IPS-18c (cell line): ENCODE measurements at regions not wholly inside any gene's neighbourhood (a gene's known extent, or its start where the extent isn't known, plus 50 kb on each side); places are given as distances from the start of the nearest gene placed in this dataset.

Experiments
- H3K4me3 ChIP-seq: 2 replicates; pipeline ENCODE4 v1.7.0; 2013; ENCODE audit warnings: low read depth, mild to moderate bottlenecking, low read length, moderate library complexity; ENCODE audit not compliant: insufficient read depth
- H3K9me3 ChIP-seq: one replicate; pipeline ENCODE4 v1.6.1; 2013; ENCODE audit warnings: mild to moderate bottlenecking, low read length, moderate library complexity; ENCODE audit not compliant: control insufficient read depth, insufficient read depth

DNA sequence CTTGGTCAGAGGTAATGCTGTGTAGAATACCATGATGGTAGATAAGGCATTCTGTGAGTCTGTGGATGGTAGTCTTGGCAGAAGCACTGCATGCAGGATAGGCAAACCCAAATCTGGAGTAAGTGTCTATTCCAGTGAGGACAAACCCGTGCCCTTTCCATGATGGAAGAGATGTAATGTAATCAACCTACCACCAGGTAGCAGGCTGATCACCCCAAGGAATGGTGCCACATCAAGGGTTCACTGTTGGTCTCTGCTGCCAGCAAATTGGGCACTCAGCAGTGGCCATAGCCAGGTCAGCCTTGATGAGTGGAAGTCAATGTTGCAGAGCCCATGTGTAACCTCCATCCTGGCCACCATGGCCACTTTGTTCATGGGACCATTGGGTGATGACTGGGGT lies 155.0 kb downstream of the RAP2A start:
- Histone ChIP-seq H3K4me3 (no peak overlapping the region), H3K9me3 (peaks cover 2% of the 10 kb centered on the region)

DNA sequence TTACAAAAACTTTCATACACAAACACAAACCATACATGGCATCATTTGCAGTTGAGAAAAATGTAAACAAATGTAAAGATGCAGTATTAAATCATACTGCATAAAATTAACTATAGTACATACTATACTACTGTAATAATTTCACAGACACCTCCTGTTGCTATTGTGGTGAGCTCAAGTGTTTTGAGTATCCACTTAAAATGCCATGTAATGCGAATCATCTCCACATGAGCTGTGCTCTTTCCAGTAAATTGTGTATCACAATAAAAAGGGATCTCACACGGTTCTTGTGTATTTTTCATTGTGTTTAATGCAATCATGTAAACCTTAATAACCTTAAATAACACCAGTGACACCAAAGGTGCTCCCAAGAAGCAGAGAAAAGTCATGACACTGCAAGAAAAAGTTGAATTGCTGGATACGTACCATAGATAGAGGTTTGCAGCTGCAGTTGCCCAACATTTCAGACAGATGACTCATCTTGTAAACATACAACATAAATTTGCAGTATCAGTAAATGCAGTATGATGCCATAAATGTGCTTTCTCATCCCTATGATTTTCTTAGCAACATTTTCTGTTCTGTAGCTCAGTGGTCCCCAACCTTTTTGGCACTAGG lies 166.6 kb downstream of the RAP2A start:
- Histone ChIP-seq H3K9me3 (peaks cover 6% of the 10 kb centered on the region), H3K4me3 (no peak overlapping the region)

GRCh38 chr13:97615266-97615665 lies 181.3 kb downstream of the RAP2A start:
- H3K9me3 ChIP-seq, result no peaks in the 10 kb centered on the region
- no peak overlapping the region for H3K4me3 ChIP-seq

DNA sequence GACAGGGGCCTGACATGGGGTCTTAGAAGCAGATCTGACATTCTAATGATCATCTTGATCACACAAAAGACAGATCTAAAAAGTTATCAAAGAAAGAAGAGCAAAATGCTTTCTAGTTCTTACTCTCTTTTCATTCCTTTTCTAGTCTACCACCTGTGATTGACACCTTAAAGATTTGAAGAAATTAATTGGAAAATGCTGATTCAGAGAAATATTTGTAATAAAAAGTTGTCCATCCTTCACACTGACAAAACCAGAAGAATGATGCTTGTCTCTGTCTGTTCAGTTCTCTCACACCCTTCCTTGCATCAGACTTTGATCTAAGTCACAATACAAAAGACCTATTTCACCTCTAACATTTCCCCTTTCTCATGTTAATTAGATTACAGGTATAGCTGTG lies 182.4 kb downstream of the RAP2A start:
- no peaks in the 10 kb centered on the region for H3K9me3 ChIP-seq

DNA sequence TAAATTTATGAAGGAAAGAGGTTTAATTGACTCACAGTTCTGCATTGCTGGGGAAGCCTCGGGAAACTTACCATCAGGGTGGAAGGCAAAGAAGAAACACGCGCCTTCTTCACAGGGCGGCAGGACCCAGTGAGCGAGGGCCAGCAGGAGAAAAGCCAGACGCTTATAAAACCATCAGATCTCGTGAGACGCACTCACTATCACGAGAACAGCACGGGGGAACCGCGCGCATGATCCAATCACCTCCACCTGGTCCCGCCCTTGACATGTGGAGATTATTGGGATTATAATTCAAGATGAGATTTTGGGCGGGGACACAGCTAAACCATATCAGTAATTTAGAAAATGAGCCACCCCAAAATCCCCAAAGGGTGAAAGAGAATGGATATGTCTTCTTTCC lies 187.1 kb downstream of the RAP2A start:
- Histone ChIP-seq H3K4me3 (no peak overlapping the region), H3K9me3 (no peaks in the 10 kb centered on the region)

More for the DNA sequence above, 182.4 kb downstream of the RAP2A start:
- no peak overlapping the region for H3K4me3 ChIP-seq

DNA sequence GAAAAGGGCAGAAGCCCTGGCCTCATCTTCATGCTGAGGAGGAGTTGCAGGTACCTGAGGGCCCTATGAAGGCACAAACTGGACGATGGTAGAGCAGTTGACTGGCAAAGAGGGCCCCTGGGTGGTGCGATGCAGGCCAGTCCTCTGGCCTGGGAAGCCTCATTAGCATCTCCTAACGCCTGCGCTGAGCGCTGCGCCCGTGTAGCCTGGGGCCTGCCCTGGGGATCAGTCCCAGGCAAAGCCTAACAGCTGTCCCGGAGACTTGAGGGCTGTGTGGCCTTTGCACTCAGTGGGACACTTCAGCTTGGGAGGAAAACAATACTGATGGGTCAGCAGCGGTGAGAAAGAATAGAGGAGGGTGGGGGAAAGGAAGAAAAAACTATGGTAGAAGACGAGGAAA lies 187.7 kb downstream of the RAP2A start:
- Histone ChIP-seq H3K9me3 (no peaks in the 10 kb centered on the region), H3K4me3 (no peak overlapping the region)

DNA sequence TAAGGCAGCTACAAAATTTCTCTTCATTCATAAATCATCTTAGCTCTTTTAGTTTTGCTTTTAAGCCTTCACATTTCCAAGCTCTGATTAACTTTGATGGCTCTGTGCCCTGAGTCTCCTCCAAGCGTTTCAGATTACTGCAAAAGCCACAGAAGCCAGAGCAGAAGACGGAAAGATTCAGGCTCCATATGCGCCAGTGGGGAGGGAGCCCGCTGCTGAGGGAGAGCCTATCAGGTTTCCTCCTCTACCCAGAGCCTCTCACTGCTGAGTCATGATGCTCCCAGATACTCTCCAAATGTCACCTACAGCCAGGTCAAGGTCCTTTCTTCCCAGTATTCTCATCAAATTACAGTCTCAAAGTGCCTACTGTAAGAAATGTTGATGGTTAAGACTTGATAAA lies 193.6 kb downstream of the RAP2A start:
- no peaks in the 10 kb centered on the region for H3K9me3 ChIP-seq

GRCh38 chr13:97629601-97630272 lies 195.8 kb downstream of the RAP2A start:
- Histone ChIP-seq H3K4me3 (no peak overlapping the region), H3K9me3 (no peaks in the 10 kb centered on the region)

More for the DNA sequence above, 193.6 kb downstream of the RAP2A start:
- no peak overlapping the region for H3K4me3 ChIP-seq

DNA sequence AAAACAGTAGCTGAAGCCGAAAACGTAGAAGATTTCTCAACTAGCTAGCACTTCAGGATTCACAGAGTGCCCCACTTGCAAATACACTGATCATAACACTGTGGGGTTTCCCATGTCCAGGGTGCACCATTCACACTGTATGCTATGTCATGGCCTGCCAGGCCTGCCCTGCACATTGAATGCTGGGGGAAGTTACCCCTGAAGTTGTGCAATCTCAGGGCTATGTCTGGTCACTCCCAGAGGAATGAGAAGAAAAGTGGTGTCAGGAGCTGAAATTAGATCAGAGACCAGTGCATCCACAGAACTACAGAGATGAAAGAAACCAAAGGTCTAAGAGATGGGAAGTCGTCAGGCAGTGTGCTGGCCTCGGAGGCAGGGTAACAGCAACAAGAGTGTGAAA lies 196.8 kb downstream of the RAP2A start:
- no peak overlapping the region for H3K4me3 ChIP-seq
- no peaks in the 10 kb centered on the region for H3K9me3 ChIP-seq

- Histone ChIP-seq H3K4me3 (no peak overlapping the region), H3K9me3 (no peaks in the 10 kb centered on the region)
Measured at GRCh38 chr13:97631158-97631557, 197.2 kb downstream of the RAP2A start.

GRCh38 chr13:97639236-97639635 lies 205.3 kb downstream of the RAP2A start:
- Histone ChIP-seq H3K9me3 (no peaks in the 10 kb centered on the region), H3K4me3 (no peak overlapping the region)

DNA sequence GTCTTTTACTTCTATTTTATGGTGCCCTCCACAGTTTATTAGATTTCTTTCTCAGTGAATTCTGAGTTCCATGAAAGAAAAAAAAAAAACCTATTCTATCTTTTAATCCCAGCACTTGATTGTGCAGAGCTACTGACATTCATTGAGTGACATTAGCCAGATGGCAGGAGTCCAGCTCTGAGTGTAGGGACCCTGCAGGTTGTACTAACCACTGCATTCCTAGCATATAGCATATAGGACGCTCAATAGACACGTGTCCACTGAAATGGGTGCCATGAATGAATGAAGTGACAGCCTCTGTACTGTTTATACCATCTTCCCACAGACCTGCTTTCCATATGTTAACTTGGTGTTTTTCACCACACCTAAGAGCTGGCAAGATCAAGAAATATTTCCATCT lies 206.3 kb downstream of the RAP2A start:
- no peak overlapping the region for H3K4me3 ChIP-seq
- no peaks in the 10 kb centered on the region for H3K9me3 ChIP-seq

- H3K9me3 ChIP-seq, result no peaks in the 10 kb centered on the region
- no peak overlapping the region for H3K4me3 ChIP-seq
Measured at GRCh38 chr13:97648171-97648880, 214.4 kb downstream of the RAP2A start.

GRCh38 chr13:97648881-97649224 lies 214.9 kb downstream of the RAP2A start:
- Histone ChIP-seq H3K9me3 (no peaks in the 10 kb centered on the region), H3K4me3 (no peak overlapping the region)

GRCh38 chr13:97653443-97654140 lies 219.6 kb downstream of the RAP2A start:
- H3K9me3 ChIP-seq, result no peaks in the 10 kb centered on the region
- H3K4me3 ChIP-seq, result no peak overlapping the region

GRCh38 chr13:97654236-97654635 lies 220.3 kb downstream of the RAP2A start:
- Histone ChIP-seq H3K4me3 (no peak overlapping the region), H3K9me3 (no peaks in the 10 kb centered on the region)

- H3K9me3 ChIP-seq, result no peaks in the 10 kb centered on the region
- no peak overlapping the region for H3K4me3 ChIP-seq
Measured at GRCh38 chr13:97658556-97658955, 224.6 kb downstream of the RAP2A start.

DNA sequence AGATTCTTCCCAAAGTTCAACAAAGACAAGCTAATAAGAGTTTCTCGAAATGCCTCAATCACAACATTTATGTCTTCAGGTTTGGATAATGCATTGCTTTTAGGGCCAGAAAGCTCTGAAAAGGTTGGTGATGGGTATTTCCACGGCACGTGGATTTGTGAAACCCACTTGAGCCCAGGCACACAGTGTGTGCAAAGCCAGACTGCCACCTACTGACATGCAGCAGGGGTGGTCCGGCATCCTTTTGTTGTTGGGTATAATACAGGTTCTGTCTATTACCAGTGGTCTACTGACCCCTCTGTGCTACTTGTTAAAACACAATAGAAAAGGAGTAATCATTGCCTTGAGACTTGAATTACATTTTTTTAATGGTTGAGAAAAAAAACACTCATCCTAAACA lies 225.6 kb downstream of the RAP2A start:
- no peaks in the 10 kb centered on the region for H3K9me3 ChIP-seq
- H3K4me3 ChIP-seq, result no peak overlapping the region
